ENCODE measurements at regions not wholly inside any gene's neighbourhood (a gene's known extent, or its start where the extent isn't known, plus 50 kb on each side); places are given as distances from the start of the nearest gene placed in this dataset.
"Not testable (repeated sequence)": the region's sequence is repeated elsewhere in the genome, so short reads cannot be mapped to it uniquely, and the experiment has no call there.

DNA sequence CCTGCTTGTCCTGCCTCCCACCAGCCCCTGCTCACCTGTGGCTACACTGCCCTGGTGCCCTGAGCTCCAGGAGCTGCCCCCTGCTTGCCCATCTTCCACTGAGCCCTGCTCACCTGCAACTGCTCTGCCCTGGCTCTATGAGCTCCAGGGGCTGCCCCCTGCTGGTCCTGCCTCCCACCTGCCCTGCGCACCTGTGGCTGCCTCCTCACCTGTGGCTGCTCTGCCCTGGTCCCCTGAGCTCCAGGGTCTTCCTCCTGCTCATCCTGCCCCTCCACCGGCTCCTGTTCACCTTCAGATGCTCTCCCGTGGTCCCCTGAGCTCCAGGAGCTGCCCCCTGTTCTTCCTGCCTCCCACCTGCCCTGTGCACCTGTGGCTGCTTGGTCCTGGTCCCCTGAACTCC, 247.6 kb downstream of the TMEM121 start:
- Histone ChIP-seq H3K27ac (ENCODE audit: low read length) (no peak overlapping the region), H3K36me3 (ENCODE audit: control insufficient read depth, insufficient read depth, low read length) (no peaks in the 10 kb centered on the region), H3K4me3 (ENCODE audit: low read length) (peak overlapping the region; percentile 28), H3K4me1 (ENCODE audit: control insufficient read depth, insufficient read depth, low read length) (peaks cover 5% of the 10 kb centered on the region), H3K27me3 (ENCODE audit: control insufficient read depth, insufficient read depth, low read length) (no peaks in the 10 kb centered on the region), H3K9me3 (ENCODE audit: control insufficient read depth, insufficient read depth, low read length) (peaks cover 12% of the 10 kb centered on the region)
- intact Hi-C loops (cut with micrococcal nuclease): no loop called here
- TF ChIP-seq, protein P1, sequence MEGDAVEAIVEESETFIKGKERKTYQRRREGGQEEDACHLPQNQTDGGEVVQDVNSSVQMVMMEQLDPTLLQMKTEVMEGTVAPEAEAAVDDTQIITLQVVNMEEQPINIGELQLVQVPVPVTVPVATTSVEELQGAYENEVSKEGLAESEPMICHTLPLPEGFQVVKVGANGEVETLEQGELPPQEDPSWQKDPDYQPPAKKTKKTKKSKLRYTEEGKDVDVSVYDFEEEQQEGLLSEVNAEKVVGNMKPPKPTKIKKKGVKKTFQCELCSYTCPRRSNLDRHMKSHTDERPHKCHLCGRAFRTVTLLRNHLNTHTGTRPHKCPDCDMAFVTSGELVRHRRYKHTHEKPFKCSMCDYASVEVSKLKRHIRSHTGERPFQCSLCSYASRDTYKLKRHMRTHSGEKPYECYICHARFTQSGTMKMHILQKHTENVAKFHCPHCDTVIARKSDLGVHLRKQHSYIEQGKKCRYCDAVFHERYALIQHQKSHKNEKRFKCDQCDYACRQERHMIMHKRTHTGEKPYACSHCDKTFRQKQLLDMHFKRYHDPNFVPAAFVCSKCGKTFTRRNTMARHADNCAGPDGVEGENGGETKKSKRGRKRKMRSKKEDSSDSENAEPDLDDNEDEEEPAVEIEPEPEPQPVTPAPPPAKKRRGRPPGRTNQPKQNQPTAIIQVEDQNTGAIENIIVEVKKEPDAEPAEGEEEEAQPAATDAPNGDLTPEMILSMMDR (IDR thresholded peaks at IDR 0.05): no peak
- WGBS (ENCODE audit: insufficient coverage): 73% methylated on average over 3 of the region's 3 CpGs
- no peak overlapping the region for H3K4me3 Mint-ChIP-seq
- DNase-seq (no peak), ATAC-seq (peak in 1 of 3 donors; percentile 28)
- H3K4me1 Mint-ChIP-seq: peaks cover 0 to 5% of the 10 kb centered on the region in 2 donors
- peaks cover 16% of the 10 kb centered on the region for H3K36me3 Mint-ChIP-seq
- H3K27me3 Mint-ChIP-seq (ENCODE audit: low read depth in 2 of 2): peaks cover 0 to 10% of the 10 kb centered on the region in 2 donors
- peaks cover 0 to 9% of the 10 kb centered on the region in 2 donors for H3K9me3 Mint-ChIP-seq
- no peak overlapping the region for H3K27ac Mint-ChIP-seq

DNA sequence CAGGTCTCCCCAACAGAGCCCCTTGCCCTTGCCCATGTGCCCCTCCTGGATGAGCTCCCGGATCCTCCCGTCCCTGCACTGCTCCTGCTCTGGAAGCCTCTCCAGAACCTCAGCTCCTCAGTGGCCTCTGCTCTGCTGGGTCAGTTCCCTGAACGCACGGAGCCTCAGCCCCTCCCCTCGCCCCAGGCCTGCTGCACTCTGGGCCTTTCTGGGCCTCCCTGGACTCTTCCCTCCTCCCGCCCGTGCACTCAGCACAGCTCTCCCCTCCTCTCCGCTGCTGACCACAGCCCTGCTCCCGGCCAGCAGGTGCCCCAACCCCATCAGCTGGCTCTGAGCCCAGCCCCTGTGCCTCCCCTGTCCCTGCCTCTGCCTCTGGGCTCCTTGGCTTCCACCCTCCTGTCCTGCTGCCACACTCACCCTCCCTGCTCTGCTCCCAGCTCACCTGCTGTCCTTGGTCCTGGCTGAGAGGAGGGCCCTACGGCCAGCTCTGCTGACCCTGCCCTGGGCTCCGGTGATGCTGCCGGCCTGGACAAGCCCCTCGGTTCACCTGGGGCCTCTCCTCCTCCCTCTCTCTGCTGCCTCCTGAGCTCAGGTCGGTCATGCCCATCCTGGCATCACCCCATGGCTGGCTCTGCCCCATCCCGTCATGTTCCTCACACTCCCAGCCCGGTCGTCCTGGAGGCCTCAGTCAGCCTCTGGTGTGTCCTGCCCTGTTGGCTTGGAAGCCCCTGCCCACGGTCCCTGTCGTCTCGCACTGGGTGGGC, 248.4 kb downstream of the TMEM121 start:
- ATAC-seq; H3K27me3 ChIP-seq (ENCODE audit: control insufficient read depth, insufficient read depth, low read length); H3K4me1 ChIP-seq (ENCODE audit: control insufficient read depth, insufficient read depth, low read length); intact Hi-C loops (cut with micrococcal nuclease); DNase-seq; H3K27ac ChIP-seq (ENCODE audit: low read length); H3K27ac Mint-ChIP-seq; H3K4me1 Mint-ChIP-seq; H3K4me3 Mint-ChIP-seq; H3K36me3 ChIP-seq (ENCODE audit: control insufficient read depth, insufficient read depth, low read length): not testable (repeated sequence)
- peak overlapping the region; percentile 33 for H3K4me3 ChIP-seq (ENCODE audit: low read length)
- Mint-ChIP-seq H3K36me3 (peaks cover 21% of the 10 kb centered on the region), H3K9me3 (peaks cover 6 to 13% of the 10 kb centered on the region in 2 donors), H3K27me3 (ENCODE audit: low read depth in 2 of 2) (peaks cover 0 to 10% of the 10 kb centered on the region in 2 donors)
- H3K9me3 ChIP-seq (ENCODE audit: control insufficient read depth, insufficient read depth, low read length): peaks cover 12% of the 10 kb centered on the region
- 69% methylated on average over 19 of the region's 20 CpGs for WGBS (ENCODE audit: insufficient coverage)

DNA sequence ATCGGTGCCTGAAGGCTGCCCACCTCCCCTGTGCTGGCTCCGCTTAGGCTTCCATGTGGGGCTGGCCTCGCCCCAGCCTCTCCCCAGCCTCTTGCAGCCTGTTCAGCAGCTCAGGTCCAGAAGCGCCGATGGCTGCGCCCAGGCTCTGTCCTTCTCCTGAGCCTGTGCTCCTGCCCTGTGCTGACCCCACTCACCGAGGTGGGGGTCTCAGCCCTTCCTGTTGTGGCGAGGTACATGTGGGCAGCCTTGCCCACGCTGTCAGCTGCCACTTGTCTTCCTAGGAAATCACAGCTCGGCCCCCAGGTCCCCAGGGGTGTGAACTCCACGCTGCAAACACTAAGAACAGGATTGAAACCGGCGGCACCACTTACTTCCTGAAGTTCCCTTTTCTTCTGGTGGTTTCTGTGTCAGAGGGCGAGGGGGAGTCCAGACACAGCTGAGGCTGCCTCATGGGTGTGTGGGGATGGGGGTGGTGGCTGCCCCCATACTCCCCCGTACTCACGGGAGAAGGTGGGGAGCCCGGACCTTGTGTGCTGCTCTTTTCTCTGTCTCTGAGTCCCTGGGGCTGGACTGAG, 249.1 kb downstream of the TMEM121 start:
- intact Hi-C loops (cut with micrococcal nuclease); H3K27ac Mint-ChIP-seq; DNase-seq; H3K4me1 ChIP-seq (ENCODE audit: control insufficient read depth, insufficient read depth, low read length); H3K27ac ChIP-seq (ENCODE audit: low read length); H3K4me1 Mint-ChIP-seq; H3K36me3 ChIP-seq (ENCODE audit: control insufficient read depth, insufficient read depth, low read length); H3K27me3 ChIP-seq (ENCODE audit: control insufficient read depth, insufficient read depth, low read length); H3K4me3 Mint-ChIP-seq: not testable (repeated sequence)
- peaks cover 0 to 10% of the 10 kb centered on the region in 2 donors for H3K27me3 Mint-ChIP-seq (ENCODE audit: low read depth in 2 of 2)
- peak in 1 of 3 donors; percentile 33 for ATAC-seq
- WGBS (ENCODE audit: insufficient coverage): 37% methylated on average over 13 of the region's 17 CpGs
- Histone ChIP-seq H3K4me3 (ENCODE audit: low read length) (peak overlapping the region; percentile 33), H3K9me3 (ENCODE audit: control insufficient read depth, insufficient read depth, low read length) (peaks cover 12% of the 10 kb centered on the region)
- peaks cover 27% of the 10 kb centered on the region for H3K36me3 Mint-ChIP-seq
- peaks cover 8 to 13% of the 10 kb centered on the region in 2 donors for H3K9me3 Mint-ChIP-seq

DNA sequence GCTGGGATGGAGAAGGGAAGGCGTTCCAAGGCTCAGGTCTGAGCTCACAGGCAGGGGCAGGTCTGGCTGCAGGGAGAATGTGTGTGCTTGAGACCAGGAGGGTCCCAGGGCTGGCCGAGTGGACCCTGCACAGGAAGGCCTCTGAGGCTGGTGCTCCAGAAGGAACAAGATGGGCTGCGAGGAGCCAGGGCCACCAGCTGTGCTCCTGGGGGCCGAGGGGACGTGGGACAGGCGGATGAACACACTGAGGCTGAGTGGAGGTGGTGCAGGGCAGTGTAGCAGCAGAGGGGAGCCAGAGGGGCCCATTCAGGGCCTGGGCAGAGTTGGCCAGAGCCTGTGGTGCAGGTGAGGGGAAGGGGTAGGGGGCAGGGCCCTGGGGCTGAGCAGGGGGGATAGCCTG, 249.7 kb downstream of the TMEM121 start:
- H3K36me3 Mint-ChIP-seq: peaks cover 33% of the 10 kb centered on the region

DNA sequence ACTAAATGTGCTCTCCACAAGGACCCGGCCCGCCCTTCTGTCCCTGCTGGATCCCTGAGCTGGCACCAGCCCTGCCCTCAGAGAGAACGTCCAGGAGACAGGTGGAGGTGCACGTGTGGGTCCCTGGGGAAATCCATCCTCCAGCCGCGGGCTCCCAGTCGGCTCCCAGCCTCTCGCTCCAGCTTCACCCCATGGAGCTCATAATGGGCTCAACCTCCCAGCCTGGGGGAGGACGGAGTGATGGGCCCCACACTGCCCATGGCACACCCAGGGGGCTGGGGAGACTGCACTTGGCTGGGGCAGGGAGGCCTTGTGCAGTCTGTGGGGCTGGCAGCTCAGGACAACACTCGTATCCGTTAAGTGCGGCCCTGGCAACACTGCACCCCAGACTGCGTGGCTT, 250.5 kb downstream of the TMEM121 start:
- no peaks in the 10 kb centered on the region for H3K27me3 ChIP-seq (ENCODE audit: control insufficient read depth, insufficient read depth, low read length)
- no peak for DNase-seq
- Mint-ChIP-seq H3K27ac (no peak overlapping the region), H3K27me3 (ENCODE audit: low read depth in 2 of 2) (peaks cover 1 to 10% of the 10 kb centered on the region in 2 donors), H3K4me1 (peaks cover 0 to 5% of the 10 kb centered on the region in 2 donors), H3K36me3 (peaks cover 41% of the 10 kb centered on the region), H3K4me3 (no peak overlapping the region), H3K9me3 (peaks cover 12 to 15% of the 10 kb centered on the region in 2 donors)
- 95% methylated on average over 13 of the region's 13 CpGs for WGBS (ENCODE audit: insufficient coverage)
- no peak overlapping the region for H3K4me3 ChIP-seq (ENCODE audit: low read length)
- ATAC-seq: no peak
- no peak overlapping the region for H3K27ac ChIP-seq (ENCODE audit: low read length)
- TF ChIP-seq, protein P1 (IDR thresholded peaks at IDR 0.05): no peak
- H3K36me3 ChIP-seq (ENCODE audit: control insufficient read depth, insufficient read depth, low read length): no peaks in the 10 kb centered on the region
- peaks cover 12% of the 10 kb centered on the region for H3K9me3 ChIP-seq (ENCODE audit: control insufficient read depth, insufficient read depth, low read length)
- peaks cover 5% of the 10 kb centered on the region for H3K4me1 ChIP-seq (ENCODE audit: control insufficient read depth, insufficient read depth, low read length)
- intact Hi-C loops (cut with micrococcal nuclease): no loop called here

More for the DNA sequence above, 249.7 kb downstream of the TMEM121 start:
- H3K27me3 ChIP-seq (ENCODE audit: control insufficient read depth, insufficient read depth, low read length); H3K27ac Mint-ChIP-seq; intact Hi-C loops (cut with micrococcal nuclease); H3K27ac ChIP-seq (ENCODE audit: low read length); H3K4me1 ChIP-seq (ENCODE audit: control insufficient read depth, insufficient read depth, low read length); H3K4me3 Mint-ChIP-seq; DNase-seq; H3K4me1 Mint-ChIP-seq; H3K4me3 ChIP-seq (ENCODE audit: low read length); H3K36me3 ChIP-seq (ENCODE audit: control insufficient read depth, insufficient read depth, low read length); ATAC-seq: not testable (repeated sequence)
- peaks cover 0 to 10% of the 10 kb centered on the region in 2 donors for H3K27me3 Mint-ChIP-seq (ENCODE audit: low read depth in 2 of 2)
- peaks cover 12% of the 10 kb centered on the region for H3K9me3 ChIP-seq (ENCODE audit: control insufficient read depth, insufficient read depth, low read length)
- H3K9me3 Mint-ChIP-seq: peaks cover 8 to 14% of the 10 kb centered on the region in 2 donors
- 78% methylated on average over 5 of the region's 6 CpGs for WGBS (ENCODE audit: insufficient coverage)

Measured in natural killer cell (primary cell).